ENCODE measurements at regions not wholly inside any gene's neighbourhood (a gene's known extent, or its start where the extent isn't known, plus 50 kb on each side); places are given as distances from the start of the nearest gene placed in this dataset.

DNA sequence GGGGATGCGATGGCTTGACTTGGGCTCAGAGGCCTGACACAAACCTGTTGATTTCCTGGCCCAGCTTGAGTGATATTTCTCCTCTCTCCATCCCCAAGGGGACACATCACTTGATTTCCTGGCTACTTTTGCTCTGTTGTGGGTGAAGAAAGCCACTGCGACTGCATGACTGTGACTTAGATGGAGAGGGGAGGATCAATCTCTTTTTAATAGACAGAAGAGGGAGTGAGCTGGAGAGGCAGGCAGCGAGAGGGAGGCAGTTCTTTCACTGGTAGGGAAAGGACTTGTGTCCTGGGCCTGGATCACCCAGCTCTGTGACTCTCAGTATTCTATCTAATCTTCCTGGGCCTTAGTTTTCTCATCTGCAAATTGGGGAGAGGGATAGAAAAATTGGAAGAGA lies 189.8 kb upstream of the RGMA start:
- TF ChIP-seq, protein P1, sequence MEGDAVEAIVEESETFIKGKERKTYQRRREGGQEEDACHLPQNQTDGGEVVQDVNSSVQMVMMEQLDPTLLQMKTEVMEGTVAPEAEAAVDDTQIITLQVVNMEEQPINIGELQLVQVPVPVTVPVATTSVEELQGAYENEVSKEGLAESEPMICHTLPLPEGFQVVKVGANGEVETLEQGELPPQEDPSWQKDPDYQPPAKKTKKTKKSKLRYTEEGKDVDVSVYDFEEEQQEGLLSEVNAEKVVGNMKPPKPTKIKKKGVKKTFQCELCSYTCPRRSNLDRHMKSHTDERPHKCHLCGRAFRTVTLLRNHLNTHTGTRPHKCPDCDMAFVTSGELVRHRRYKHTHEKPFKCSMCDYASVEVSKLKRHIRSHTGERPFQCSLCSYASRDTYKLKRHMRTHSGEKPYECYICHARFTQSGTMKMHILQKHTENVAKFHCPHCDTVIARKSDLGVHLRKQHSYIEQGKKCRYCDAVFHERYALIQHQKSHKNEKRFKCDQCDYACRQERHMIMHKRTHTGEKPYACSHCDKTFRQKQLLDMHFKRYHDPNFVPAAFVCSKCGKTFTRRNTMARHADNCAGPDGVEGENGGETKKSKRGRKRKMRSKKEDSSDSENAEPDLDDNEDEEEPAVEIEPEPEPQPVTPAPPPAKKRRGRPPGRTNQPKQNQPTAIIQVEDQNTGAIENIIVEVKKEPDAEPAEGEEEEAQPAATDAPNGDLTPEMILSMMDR (conservative IDR thresholded peaks at IDR 0.05; ENCODE audit: low read length), result no peak
- no peak for TF ChIP-seq EZH2phosphoT487 (IDR thresholded peaks at IDR 0.05; ENCODE audit: borderline replicate concordance)

Measured in Loucy (cell line).